OCI-LY1 (cell line): ENCODE measurements at regions not wholly inside any gene's neighbourhood (a gene's known extent, or its start where the extent isn't known, plus 50 kb on each side); places are given as distances from the start of the nearest gene placed in this dataset.

ENCODE experiments used
- EZH2 ChIP-seq: fragments of 200-600 bp; sonication (generic), shearing (Covaris generic); IDR thresholded peaks from 2 replicates; pipeline ENCODE4 v1.8.0; 2017; ENCODE audit warnings: borderline replicate concordance, mixed run types, mild to moderate bottlenecking, antibody characterized with exemption, low read length, moderate library complexity, mixed read lengths
- TF ChIP-seq, protein P1 (sequence below): fragments of 200-600 bp; sonication (generic), shearing (Covaris generic); IDR thresholded peaks from 2 replicates; pipeline ENCODE4 v1.5.1; 2017; ENCODE audit warnings: mild to moderate bottlenecking, antibody characterized with exemption, low read length, moderate library complexity, mixed read lengths

DNA sequence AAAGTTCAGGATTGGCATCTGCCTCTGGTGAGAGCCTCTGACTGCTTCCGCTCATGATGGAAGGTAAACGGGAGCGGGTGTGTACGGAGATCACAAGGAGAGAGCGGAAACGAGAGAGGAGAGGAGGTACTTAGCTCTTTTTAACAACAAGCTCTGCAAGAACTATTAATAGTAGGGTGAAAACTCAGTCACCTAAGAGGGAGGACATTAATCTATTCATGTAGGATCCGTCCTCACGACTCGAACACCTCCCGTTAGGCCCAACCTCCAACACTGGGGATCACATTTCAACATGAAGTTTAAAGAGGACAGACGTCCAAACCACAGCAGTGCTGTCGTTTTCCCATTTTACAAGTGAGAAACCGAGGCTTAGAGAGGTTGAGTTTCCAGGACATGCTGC lies 173.7 kb downstream of the SLC28A3 start:
- TF ChIP-seq, protein P1, sequence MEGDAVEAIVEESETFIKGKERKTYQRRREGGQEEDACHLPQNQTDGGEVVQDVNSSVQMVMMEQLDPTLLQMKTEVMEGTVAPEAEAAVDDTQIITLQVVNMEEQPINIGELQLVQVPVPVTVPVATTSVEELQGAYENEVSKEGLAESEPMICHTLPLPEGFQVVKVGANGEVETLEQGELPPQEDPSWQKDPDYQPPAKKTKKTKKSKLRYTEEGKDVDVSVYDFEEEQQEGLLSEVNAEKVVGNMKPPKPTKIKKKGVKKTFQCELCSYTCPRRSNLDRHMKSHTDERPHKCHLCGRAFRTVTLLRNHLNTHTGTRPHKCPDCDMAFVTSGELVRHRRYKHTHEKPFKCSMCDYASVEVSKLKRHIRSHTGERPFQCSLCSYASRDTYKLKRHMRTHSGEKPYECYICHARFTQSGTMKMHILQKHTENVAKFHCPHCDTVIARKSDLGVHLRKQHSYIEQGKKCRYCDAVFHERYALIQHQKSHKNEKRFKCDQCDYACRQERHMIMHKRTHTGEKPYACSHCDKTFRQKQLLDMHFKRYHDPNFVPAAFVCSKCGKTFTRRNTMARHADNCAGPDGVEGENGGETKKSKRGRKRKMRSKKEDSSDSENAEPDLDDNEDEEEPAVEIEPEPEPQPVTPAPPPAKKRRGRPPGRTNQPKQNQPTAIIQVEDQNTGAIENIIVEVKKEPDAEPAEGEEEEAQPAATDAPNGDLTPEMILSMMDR, result no peak
- TF ChIP-seq EZH2, result no peak
